Caco-2 (cell line): ENCODE measurements at regions not wholly inside any gene's neighbourhood (a gene's known extent, or its start where the extent isn't known, plus 50 kb on each side); places are given as distances from the start of the nearest gene placed in this dataset.

ENCODE experiments used
- BruUV-seq: library from RNA; stranded (reverse); fragments of 400-500 nt; replicated peaks from 2 replicates; lab custom pipeline; 2021; lab: Mats Ljungman, UMichigan
- CTCF ChIA-PET: fragments of 300-600 bp; sonication (Branson Sonifier 250); formaldehyde crosslinking; loops from one replicate; lab custom pipeline; 2022; ENCODE audit warnings: antibody characterized with exemption; lab: Charles Lee
- POLR2A ChIA-PET: fragments of 300-600 bp; sonication (Branson Sonifier 250); formaldehyde crosslinking; loops from one replicate; lab custom pipeline; 2022; ENCODE audit warnings: antibody characterized with exemption; lab: Charles Lee
- DNase-seq, 2 experiments: peaks; one replicate each; pipeline versions ENCODE4 v3.0.0 to v3.0.0-alpha.2; 2020 to 2022
- H3K27me3 ChIP-seq: replicated peaks from 2 replicates; pipeline ENCODE4 v1.6.0; 2011; ENCODE audit warnings: low read length; ENCODE audit not compliant: control insufficient read depth, insufficient read depth
- H3K36me3 ChIP-seq: 2 replicates; pipeline ENCODE4 v1.5.1; 2011; ENCODE audit warnings: low read length; ENCODE audit not compliant: control insufficient read depth, insufficient read depth
- H3K4me1 ChIP-seq: fragments of 250-450 bp; sonication (Bioruptor Pico); 2 replicates; pipeline ENCODE4 v1.5.1; 2020; ENCODE audit warnings: mild to moderate bottlenecking
- H3K4me3 ChIP-seq: 2 replicates; pipeline ENCODE4 v1.5.1; 2011; ENCODE audit warnings: low read depth, mild to moderate bottlenecking, control low read depth, low read length
- H3K9me3 ChIP-seq: fragments of 250-450 bp; sonication (Bioruptor Pico); 2 replicates; pipeline ENCODE4 v1.5.1; 2020; ENCODE audit warnings: mild to moderate bottlenecking, moderate library complexity
- H3K27ac Mint-ChIP-seq: one replicate; pipeline ENCODE4 v1.8.0; 2022; ENCODE audit warnings: mixed read lengths; ENCODE audit not compliant: unreplicated experiment
- H3K27me3 Mint-ChIP-seq: one replicate; pipeline ENCODE4 v1.8.0; 2022; ENCODE audit warnings: mixed read lengths; ENCODE audit not compliant: insufficient read depth, unreplicated experiment
- H3K36me3 Mint-ChIP-seq: one replicate; pipeline ENCODE4 v1.8.0; 2022; ENCODE audit warnings: mild to moderate bottlenecking, mixed read lengths; ENCODE audit not compliant: insufficient read depth, unreplicated experiment
- H3K4me1 Mint-ChIP-seq: one replicate; pipeline ENCODE4 v1.8.0; 2022; ENCODE audit warnings: low read depth, mixed read lengths; ENCODE audit not compliant: unreplicated experiment
- H3K4me3 Mint-ChIP-seq: one replicate; pipeline ENCODE4 v1.8.0; 2022; ENCODE audit warnings: mild to moderate bottlenecking, moderate library complexity, mixed read lengths; ENCODE audit not compliant: unreplicated experiment
- H3K9me3 Mint-ChIP-seq: one replicate; pipeline ENCODE4 v1.8.0; 2022; ENCODE audit warnings: mixed read lengths; ENCODE audit not compliant: unreplicated experiment
- CTCF ChIP-seq, 2 experiments: fragments of 200-600 bp in 1 of 2; IDR thresholded peaks; 1 replicate in 1 of 2; 2 replicates in 1 of 2; pipeline versions ENCODE4 v1.5.1 to v1.8.0; 2011 to 2022; ENCODE audit warnings: antibody characterized with exemption in 1 of 2, control low read depth in 1 of 2, inconsistent platforms in 1 of 2, low read depth in 1 of 2, low read length in 1 of 2, mild to moderate bottlenecking in 1 of 2, moderate library complexity in 1 of 2; ENCODE audit not compliant: insufficient read depth in 1 of 2, severe bottlenecking in 1 of 2, unreplicated experiment in 1 of 2
- intact Hi-C: fragments of 100-400 bp; cut with micrococcal nuclease; formaldehyde crosslinking; loops from one replicate; pipeline ENCODE4 v1.10.0; 2022; ENCODE audit not compliant: unreplicated experiment

- no peaks in the 10 kb centered on the region for H3K9me3 Mint-ChIP-seq
- no peaks in the 10 kb centered on the region for H3K9me3 ChIP-seq
- no peak overlapping the region for H3K4me3 ChIP-seq
- H3K27me3 ChIP-seq: no peaks in the 10 kb centered on the region
- H3K27me3 Mint-ChIP-seq: no peaks in the 10 kb centered on the region
- intact Hi-C loops: no loop called here
- no peaks in the 10 kb centered on the region for H3K4me1 Mint-ChIP-seq
- ChIA-PET POLR2A (no interaction called here), CTCF (no interaction called here)
- TF ChIP-seq CTCF (IDR thresholded peaks at IDR 0.05; ENCODE audit: insufficient read depth in 1 of 2, low read depth in 1 of 2, low read length in 1 of 2, severe bottlenecking in 1 of 2, unreplicated experiment in 1 of 2): no peak
- no peaks in the 10 kb centered on the region for H3K36me3 Mint-ChIP-seq
- no peaks in the 10 kb centered on the region for H3K36me3 ChIP-seq
- H3K4me3 Mint-ChIP-seq: no peak overlapping the region
- no peak overlapping the region for H3K27ac Mint-ChIP-seq
- BruUV-seq: no TSS peak
- no peak for DNase-seq
- no peaks in the 10 kb centered on the region for H3K4me1 ChIP-seq
These were observed 232.5 kb downstream of the PARP8 start for GRCh38 chr5:50898966-50899365.

GRCh38 chr5:50900952-50901510 lies 234.6 kb downstream of the PARP8 start:
- H3K4me1 Mint-ChIP-seq: no peaks in the 10 kb centered on the region
- intact Hi-C loops: no loop called here
- Histone ChIP-seq H3K4me3 (no peak overlapping the region), H3K36me3 (no peaks in the 10 kb centered on the region), H3K27me3 (no peaks in the 10 kb centered on the region), H3K9me3 (no peaks in the 10 kb centered on the region), H3K4me1 (no peaks in the 10 kb centered on the region)
- H3K27me3 Mint-ChIP-seq: no peaks in the 10 kb centered on the region
- no peak for TF ChIP-seq CTCF (IDR thresholded peaks at IDR 0.05; ENCODE audit: insufficient read depth in 1 of 2, low read depth in 1 of 2, low read length in 1 of 2, severe bottlenecking in 1 of 2, unreplicated experiment in 1 of 2)
- no peak overlapping the region for H3K27ac Mint-ChIP-seq
- BruUV-seq: no TSS peak
- DNase-seq: no peak
- no peaks in the 10 kb centered on the region for H3K9me3 Mint-ChIP-seq
- ChIA-PET POLR2A (no interaction called here), CTCF (no interaction called here)
- no peaks in the 10 kb centered on the region for H3K36me3 Mint-ChIP-seq
- no peak overlapping the region for H3K4me3 Mint-ChIP-seq

- no peak for DNase-seq
- H3K36me3 ChIP-seq: no peaks in the 10 kb centered on the region
- ChIA-PET CTCF (no interaction called here), POLR2A (no interaction called here)
- H3K4me3 ChIP-seq: no peak overlapping the region
- Mint-ChIP-seq H3K4me3 (no peak overlapping the region), H3K27ac (no peak overlapping the region), H3K27me3 (no peaks in the 10 kb centered on the region), H3K36me3 (no peaks in the 10 kb centered on the region), H3K9me3 (no peaks in the 10 kb centered on the region), H3K4me1 (no peaks in the 10 kb centered on the region)
- H3K4me1 ChIP-seq: no peaks in the 10 kb centered on the region
- no peaks in the 10 kb centered on the region for H3K27me3 ChIP-seq
- no TSS peak for BruUV-seq
- no peaks in the 10 kb centered on the region for H3K9me3 ChIP-seq
- TF ChIP-seq CTCF (IDR thresholded peaks at IDR 0.05; ENCODE audit: insufficient read depth in 1 of 2, low read depth in 1 of 2, low read length in 1 of 2, severe bottlenecking in 1 of 2, unreplicated experiment in 1 of 2): no peak
- intact Hi-C loops: no loop called here
These were observed 237.2 kb downstream of the PARP8 start for GRCh38 chr5:50903651-50904050.
